GM18870 (cell line): ENCODE measurements at regions not wholly inside any gene's neighbourhood (a gene's known extent, or its start where the extent isn't known, plus 50 kb on each side); places are given as distances from the start of the nearest gene placed in this dataset.

Experiments
- ATAC-seq: cut with Tn5 transposase; IDR thresholded peaks from one replicate; pipeline ENCODE4 v1.9.1; 2021; ENCODE audit warnings: moderate library complexity; ENCODE audit not compliant: unreplicated experiment

GRCh38 chr16:56140645-56141044 lies 50.6 kb upstream of the GNAO1 start:
- no peak for ATAC-seq

- no peak for ATAC-seq
Measured at GRCh38 chr16:56137269-56137668, 54.0 kb upstream of the GNAO1 start.

GRCh38 chr16:56136256-56136655 lies 55.0 kb upstream of the GNAO1 start:
- ATAC-seq: no peak

DNA sequence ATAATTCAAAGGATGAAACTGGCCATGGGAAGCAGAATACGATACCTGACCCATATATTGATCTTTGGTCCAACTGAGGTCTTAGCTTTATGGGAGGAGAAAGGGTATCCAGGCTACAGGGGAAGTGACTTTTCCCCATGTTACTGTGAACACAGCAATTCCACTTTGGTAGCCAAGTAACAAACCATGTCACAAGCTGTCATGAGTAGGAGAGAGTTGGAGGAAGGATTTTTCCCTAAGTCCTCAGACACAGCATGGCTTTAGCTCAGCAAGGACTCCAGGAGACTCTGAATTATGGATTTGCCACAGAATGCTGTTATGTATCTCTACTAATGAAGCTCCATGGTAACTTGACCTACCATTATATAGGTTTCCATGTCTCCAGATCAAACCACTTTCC lies 56.5 kb upstream of the GNAO1 start:
- no peak for ATAC-seq

- ATAC-seq: no peak
Measured at GRCh38 chr16:56125922-56126321, 65.4 kb upstream of the GNAO1 start.

GRCh38 chr16:56122251-56122650 lies 69.0 kb upstream of the GNAO1 start:
- no peak for ATAC-seq

DNA sequence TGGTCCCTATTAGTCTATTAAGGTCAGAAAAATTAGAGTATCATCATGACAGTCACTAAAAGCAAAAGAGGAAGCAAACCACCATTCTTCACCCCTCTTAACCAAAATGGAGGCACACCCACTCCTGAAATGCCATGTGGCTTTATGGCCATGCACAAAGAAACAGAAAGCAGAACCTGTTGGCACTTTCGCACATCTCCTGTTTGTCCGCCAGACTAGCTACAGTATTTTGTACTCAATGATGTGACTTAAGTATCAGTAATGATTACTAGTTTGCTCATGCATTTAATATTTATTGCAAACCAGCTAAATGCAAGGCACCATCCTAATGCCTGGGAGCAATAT lies 70.2 kb upstream of the GNAO1 start:
- ATAC-seq: no peak

DNA sequence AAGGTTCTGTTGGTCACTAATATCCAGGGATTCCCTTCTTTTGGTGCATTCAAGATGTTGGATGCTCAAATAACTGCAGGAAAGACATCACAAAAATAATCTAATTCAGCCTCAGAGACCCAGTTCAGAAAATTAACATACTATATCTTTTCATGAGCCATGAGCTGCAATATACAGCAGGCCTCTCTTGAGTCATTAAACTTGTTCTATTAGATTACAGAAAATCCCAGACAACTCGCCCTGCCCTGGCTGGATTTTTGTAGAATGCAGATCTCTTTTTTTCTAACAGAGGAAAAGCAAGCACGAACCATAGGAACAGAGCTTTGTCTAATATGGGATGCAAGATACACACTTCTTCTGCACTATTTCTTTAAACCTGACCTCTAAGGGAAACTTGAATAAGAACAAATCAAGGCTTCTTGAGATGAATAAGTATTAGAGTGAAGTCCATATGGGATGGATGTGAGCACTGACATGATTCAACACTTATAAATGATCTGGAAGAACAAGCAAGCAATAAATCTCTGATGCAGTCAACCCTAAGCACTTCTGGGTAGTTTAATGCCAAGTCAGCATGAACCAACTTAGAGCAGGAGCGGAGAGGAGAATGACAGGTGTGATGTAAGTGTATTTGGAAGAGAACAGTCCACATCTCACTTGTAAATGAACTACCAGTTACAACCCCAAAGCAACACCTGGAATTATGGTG lies 70.7 kb upstream of the GNAO1 start:
- ATAC-seq: no peak

DNA sequence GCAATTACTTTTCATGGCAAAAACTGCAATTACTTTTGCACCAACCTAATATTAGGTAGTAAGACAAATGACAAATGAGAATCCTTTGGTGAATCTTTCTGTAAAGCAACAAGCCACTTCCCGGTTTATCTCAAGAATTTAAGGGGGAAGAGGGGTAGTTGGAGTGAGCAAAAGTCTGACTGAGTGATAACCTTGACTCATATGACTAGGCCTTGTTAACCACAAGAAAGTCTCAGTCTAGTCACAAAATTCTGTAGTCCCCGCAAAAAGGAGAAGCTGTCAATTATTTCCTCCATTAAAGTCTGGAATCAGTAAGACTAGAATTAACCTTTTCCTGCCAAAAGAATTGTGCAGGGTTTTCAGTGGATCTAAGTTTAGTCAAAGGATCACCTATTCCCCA lies 72.2 kb upstream of the GNAO1 start:
- ATAC-seq: no peak

DNA sequence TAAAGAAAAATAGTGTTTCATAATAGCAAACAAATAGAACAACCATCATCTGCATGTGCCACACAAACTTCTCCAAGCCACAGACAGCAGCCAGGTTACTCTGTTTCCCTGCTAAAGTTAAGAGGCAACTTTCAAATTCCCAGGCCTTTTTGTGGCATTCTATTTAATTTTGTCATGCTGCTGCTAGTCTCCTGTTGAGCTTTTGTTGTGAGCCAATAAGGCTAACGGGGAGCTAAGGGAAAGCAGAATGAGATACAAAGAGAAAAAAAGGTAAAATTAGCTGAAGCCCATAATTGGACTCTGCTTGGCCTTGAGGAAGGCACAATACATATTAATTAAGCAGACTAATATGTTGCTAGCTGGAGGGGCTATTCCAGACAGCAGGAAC lies 74.7 kb upstream of the GNAO1 start:
- ATAC-seq: no peak

DNA sequence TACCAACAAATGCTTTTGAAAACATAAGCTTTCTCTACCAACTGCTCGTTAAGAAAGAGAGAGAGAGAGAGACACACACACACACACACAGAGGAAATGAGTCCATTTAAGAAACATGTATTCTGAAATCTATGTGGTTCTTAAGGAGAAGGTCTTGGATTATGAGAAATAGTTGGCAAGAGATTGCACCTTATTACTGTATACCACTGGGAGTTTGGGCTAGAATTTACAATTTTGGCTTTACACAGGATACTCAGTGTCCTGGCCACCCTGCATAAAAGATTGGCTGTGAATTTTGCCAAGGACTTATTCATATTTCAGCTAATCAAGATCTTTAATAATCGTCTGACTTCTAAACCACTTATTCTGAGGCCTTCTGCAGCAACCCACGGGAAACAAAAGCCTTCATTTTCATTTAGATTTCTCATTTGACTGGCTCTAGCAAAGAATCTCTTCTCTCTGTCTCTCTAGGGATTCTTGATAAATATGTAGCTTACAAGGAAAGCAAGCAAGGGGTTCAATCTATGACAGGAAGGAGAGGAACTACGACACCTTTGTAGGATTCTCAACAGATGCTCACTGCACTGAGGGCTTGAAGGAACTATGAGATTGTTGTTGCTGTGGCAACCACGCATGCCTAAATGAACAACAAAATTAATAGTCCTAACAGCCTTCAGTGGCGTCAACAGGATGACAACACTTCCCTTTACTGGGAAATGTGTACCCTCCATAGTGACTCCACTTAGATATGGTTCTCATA lies 75.3 kb upstream of the GNAO1 start:
- ATAC-seq: no peak

GRCh38 chr16:56113223-56113622 lies 78.1 kb upstream of the GNAO1 start:
- no peak for ATAC-seq

DNA sequence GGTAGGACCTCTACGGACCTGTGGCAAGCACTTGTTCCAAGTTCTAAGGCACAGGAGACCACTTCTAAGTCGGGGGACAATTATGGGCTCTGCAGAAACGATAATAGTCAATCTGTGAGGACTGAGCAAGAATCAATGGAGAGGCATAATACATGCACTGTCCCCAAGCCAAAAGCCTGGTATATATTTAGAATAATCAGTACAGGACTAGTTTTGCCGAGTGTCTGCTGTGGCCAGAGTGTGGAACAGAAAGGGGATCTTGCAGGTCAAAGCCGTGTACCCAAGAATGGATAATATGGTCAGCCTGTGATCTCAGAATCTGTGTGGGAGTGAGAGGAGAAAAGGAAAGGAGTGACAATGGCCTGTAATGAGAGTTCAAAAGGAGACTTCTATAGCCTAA lies 80.2 kb upstream of the GNAO1 start:
- no peak for ATAC-seq

DNA sequence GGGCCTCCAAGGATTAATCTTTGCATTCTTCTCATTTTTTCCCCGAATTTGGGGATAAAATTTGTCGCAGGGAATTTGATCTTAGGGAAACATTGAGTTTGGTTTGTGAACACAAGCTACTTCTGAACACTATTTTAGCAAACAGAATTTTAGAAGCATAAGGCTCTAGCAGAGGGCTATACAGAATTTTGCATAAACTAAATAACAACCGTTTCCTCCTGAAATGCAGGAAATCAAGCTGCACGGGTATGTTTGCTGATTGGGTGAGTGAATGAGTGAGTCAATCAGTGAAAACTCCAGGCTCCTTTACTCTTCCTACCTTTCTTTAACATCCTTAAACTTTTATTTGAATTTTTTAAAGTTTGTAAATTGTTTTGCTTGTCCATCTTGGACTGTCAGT lies 81.3 kb upstream of the GNAO1 start:
- no peak for ATAC-seq

DNA sequence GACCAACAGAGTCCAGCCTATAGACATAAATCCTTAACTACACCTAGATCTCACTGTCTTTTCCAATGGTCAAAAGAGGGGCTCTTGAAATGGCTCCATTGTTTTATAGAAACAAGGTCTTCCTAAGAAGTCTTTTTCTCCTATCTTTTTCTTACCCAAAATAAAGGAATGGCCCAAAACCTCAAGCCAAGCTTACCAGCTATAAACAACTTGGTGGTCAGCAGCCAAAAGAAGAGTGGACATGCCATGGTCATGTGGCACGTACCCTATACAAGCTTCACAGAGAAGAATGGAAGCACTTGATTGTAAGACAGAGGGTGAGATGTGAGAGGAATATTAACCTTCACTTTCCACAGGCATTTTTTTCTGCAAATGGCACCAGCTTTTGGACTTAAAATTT lies 82.1 kb upstream of the GNAO1 start:
- no peak for ATAC-seq

- no peak for ATAC-seq
Measured at GRCh38 chr16:56108724-56109123, 82.6 kb upstream of the GNAO1 start.

DNA sequence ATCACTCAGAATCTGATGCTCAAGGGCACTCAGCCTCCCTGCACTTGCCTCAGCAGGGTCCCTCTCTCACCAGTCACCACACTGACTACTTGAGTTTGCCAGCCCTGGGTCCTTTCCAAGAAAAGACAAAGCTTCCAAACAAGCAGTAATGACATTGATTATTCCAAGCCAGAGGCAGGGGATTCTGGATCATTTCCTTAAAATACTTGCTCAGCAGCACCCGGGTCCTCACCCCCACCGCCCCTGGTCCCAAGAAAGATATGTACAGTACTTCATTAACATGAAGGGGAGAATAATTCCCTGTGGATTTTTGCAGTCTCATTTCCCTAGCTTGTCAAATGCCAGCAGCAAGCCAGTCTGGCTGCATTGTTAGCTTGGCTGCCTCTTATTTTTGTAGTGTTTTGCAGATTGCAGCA lies 83.2 kb upstream of the GNAO1 start:
- ATAC-seq: no peak

- no peak for ATAC-seq
Measured at GRCh38 chr16:56106527-56106926, 84.8 kb upstream of the GNAO1 start.

DNA sequence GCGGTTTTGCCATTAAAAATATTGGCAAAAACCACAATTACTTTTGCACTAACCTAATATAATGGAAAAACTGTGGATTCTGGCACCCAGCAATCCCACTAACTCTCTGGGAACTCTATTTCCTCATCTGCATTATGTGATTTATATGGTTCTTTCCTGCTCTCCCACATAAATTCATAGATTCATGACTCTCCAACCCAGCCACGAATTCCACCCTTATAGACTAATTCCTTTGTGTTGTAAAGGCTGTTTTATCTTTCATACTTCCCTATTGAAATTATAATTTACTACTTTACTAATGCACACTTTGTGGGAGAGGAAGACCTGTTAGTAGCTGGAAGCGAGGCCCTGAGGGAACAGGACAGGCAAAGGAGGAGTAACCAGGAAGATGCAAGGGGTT lies 88.4 kb upstream of the GNAO1 start:
- ATAC-seq: no peak

- ATAC-seq: no peak
Measured at GRCh38 chr16:56102183-56102686, 89.1 kb upstream of the GNAO1 start.

GRCh38 chr16:56101480-56101879 lies 89.8 kb upstream of the GNAO1 start:
- ATAC-seq: no peak

DNA sequence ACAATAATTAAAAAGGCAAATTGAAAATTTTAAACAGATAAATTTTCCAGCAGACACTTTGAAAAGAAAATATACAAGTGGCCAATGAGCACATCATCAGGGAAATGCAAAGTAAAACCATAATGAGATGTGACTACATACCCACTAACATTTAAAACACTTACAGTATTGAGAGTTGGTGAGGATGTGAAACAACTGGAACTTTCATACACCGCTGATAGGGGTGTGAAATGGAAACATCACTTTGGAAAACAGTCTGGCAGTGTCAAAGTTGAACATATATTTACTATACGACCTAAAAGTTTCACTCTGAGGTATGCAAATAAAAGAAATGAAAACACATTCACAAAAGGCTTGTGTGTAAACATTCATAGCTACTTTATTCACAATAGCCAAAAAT lies 94.0 kb upstream of the GNAO1 start:
- no peak for ATAC-seq

DNA sequence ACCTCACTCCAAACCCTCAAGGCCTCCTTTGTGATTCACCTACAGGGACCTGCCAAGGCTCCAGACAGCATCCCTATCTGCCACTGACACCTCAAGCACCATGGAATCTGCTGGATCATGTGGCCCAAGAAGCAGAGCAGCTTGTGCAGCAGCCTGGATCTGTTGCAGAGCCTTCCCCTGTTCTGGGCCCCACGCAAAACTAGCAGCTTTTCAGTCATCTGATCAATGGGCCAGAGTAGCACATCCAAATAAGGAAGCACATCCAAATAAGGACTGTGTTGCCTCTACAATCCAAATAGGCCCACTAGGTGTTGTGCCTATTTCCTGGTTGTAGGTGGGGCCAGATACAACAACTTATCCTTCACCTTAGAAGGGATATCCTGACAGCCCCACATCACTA lies 97.1 kb upstream of the GNAO1 start:
- ATAC-seq: no peak
